GM12878 (cell line): ENCODE measurements at regions not wholly inside any gene's neighbourhood (a gene's known extent, or its start where the extent isn't known, plus 50 kb on each side); places are given as distances from the start of the nearest gene placed in this dataset.

Experiments
- ATAC-seq: fragments of 200-7000 bp; cut with Tn5 transposase; 3 replicates; pipeline ENCODE4 v1.9.1; 2020; ENCODE audit warnings: mild to moderate bottlenecking, moderate library complexity
- BruUV-seq: library from RNA; stranded (reverse); fragments of 400-500 nt; replicated peaks from 2 replicates; lab custom pipeline; 2021; lab: Mats Ljungman, UMichigan
- CTCF ChIA-PET: fragments of 300-600 bp; sonication (Branson Sonifier 250); formaldehyde crosslinking; extraction: SDS; loops from one replicate; lab custom pipeline; 2021; ENCODE audit warnings: inconsistent platforms; lab: Yijun Ruan, JAX
- POLR2A ChIA-PET: fragments of 350-600 bp; formaldehyde crosslinking; extraction: SDS; loops from one replicate; lab custom pipeline; 2021; ENCODE audit warnings: inconsistent platforms; lab: Charles Lee
- RAD21 ChIA-PET: fragments of 300-600 bp; sonication (Branson Sonifier 250); formaldehyde crosslinking; loops from one replicate; lab custom pipeline; 2023; ENCODE audit warnings: antibody characterized with exemption; ENCODE audit not compliant: unreplicated experiment; lab: Charles Lee
- SMC1A ChIA-PET: fragments of 300-600 bp; sonication (Branson Sonifier 250); formaldehyde crosslinking; loops from one replicate; lab custom pipeline; 2023; ENCODE audit not compliant: unreplicated experiment, uncharacterized antibody; lab: Charles Lee
- DNase-seq: peaks from one replicate; pipeline ENCODE4 v3.0.0-alpha.2; 2011; ENCODE audit warnings: low read depth, low spot score
- FAIRE-seq: peaks from 3 replicates; lab custom pipeline; 2011; peaks lifted over from hg19 to GRCh38; lab: Jason Lieb, UNC
- H2AFZ ChIP-seq: 2 replicates; pipeline ENCODE4 v1.6.0; 2011; ENCODE audit warnings: low read depth, low read length, control low read depth; ENCODE audit not compliant: control insufficient read depth
- H3K27ac ChIP-seq: 2 replicates; pipeline ENCODE4 v1.5.1; 2011; ENCODE audit warnings: control low read depth; ENCODE audit not compliant: control insufficient read depth, insufficient read depth
- H3K27me3 ChIP-seq, 2 experiments: replicated peaks in 1 of 2; 2 replicates each; pipeline versions ENCODE4 v1.6.0 to v1.6.1; 2011; ENCODE audit warnings: low read length in 1 of 2; ENCODE audit not compliant: control insufficient read depth in 2 of 2, insufficient read depth in 2 of 2
- H3K36me3 ChIP-seq, 2 experiments: 2 replicates each; pipeline ENCODE4 v1.5.1; 2011; ENCODE audit warnings: low read length in 1 of 2; ENCODE audit not compliant: control insufficient read depth in 2 of 2, insufficient read depth in 2 of 2
- H3K4me1 ChIP-seq: 2 replicates; pipeline ENCODE4 v1.6.1; 2011; ENCODE audit warnings: mild to moderate bottlenecking, low read length, moderate library complexity, mixed read lengths; ENCODE audit not compliant: control insufficient read depth, insufficient read depth
- H3K4me2 ChIP-seq: 2 replicates; pipeline ENCODE4 v1.6.0; 2011; ENCODE audit warnings: control low read depth; ENCODE audit not compliant: control insufficient read depth, insufficient read depth
- H3K4me3 ChIP-seq: fragments of 200-600 bp; sonication (generic); 2 replicates; pipeline ENCODE4 v1.5.1; 2016
- H3K79me2 ChIP-seq: 2 replicates; pipeline ENCODE4 v1.6.0; 2011; ENCODE audit warnings: low read length; ENCODE audit not compliant: control insufficient read depth, insufficient read depth
- H3K9ac ChIP-seq: 2 replicates; pipeline ENCODE4 v1.8.0; 2011; ENCODE audit warnings: low read length, control low read depth, mixed read lengths; ENCODE audit not compliant: control insufficient read depth, insufficient read depth
- H3K9me3 ChIP-seq: replicated peaks from 3 replicates; pipeline ENCODE4 v1.5.1; 2011; ENCODE audit warnings: mild to moderate bottlenecking, low read length; ENCODE audit not compliant: control insufficient read depth, insufficient read depth
- H4K20me1 ChIP-seq: 2 replicates; pipeline ENCODE4 v1.6.0; 2011; ENCODE audit not compliant: control insufficient read depth, insufficient read depth
- BHLHE40 ChIP-seq, 2 experiments: fragments of 450-650 bp in 1 of 2; IDR thresholded peaks; 2 replicates each; pipeline ENCODE4 v1.6.1; 2011 to 2017; ENCODE audit warnings: low read depth in 2 of 2, borderline replicate concordance in 1 of 2, improper control_type of control experiment in 1 of 2, low read length in 1 of 2, mild to moderate bottlenecking in 1 of 2
- BMI1 ChIP-seq: fragments of 450-650 bp; IDR thresholded peaks from 2 replicates; pipeline ENCODE4 v1.6.1; 2016; ENCODE audit warnings: mild to moderate bottlenecking, moderate library complexity, borderline replicate concordance
- ETV6 ChIP-seq, 2 experiments: fragments of 450-650 bp in 1 of 2; IDR thresholded peaks in 1 of 2; conservative IDR thresholded peaks in 1 of 2; 2 replicates each; pipeline ENCODE4 v1.6.1; 2014; ENCODE audit warnings: antibody characterized with exemption in 1 of 2, borderline replicate concordance in 1 of 2, low read depth in 1 of 2, mild to moderate bottlenecking in 1 of 2, moderate library complexity in 1 of 2
- FOS ChIP-seq: IDR thresholded peaks from 3 replicates; pipeline ENCODE4 v1.6.1; 2011; ENCODE audit warnings: borderline replicate concordance; ENCODE audit not compliant: insufficient read length; ENCODE audit errors: extremely low read depth
- HDGF ChIP-seq: fragments of 450-650 bp; IDR thresholded peaks from 2 replicates; pipeline ENCODE4 v1.6.1; 2016; ENCODE audit warnings: antibody characterized with exemption
- HSF1 ChIP-seq: fragments of 150-350 bp; IDR thresholded peaks from 2 replicates; pipeline ENCODE4 v1.6.1; 2014; ENCODE audit warnings: mild to moderate bottlenecking, low read depth, low read length
- IKZF2 ChIP-seq, 2 experiments: fragments of 450-650 bp; IDR thresholded peaks; 2 replicates each; pipeline ENCODE4 v1.6.1; 2017; ENCODE audit warnings: mild to moderate bottlenecking in 2 of 2, moderate library complexity in 2 of 2
- MXI1 ChIP-seq: fragments of 150-350 bp; IDR thresholded peaks from 2 replicates; pipeline ENCODE4 v1.6.1; 2011; ENCODE audit warnings: low read depth, mild to moderate bottlenecking, inconsistent platforms, low read length, improper control_type of control experiment
- NR2C2 ChIP-seq: IDR thresholded peaks from 2 replicates; pipeline ENCODE4 v1.6.1; 2011; ENCODE audit warnings: borderline replicate concordance, low read depth; ENCODE audit not compliant: control insufficient read depth, insufficient read length
- RB1 ChIP-seq: fragments of 450-650 bp; formaldehyde crosslinking; IDR thresholded peaks from 2 replicates; pipeline ENCODE4 v1.6.1; 2017; ENCODE audit warnings: mild to moderate bottlenecking, borderline replicate concordance
- SREBF1 ChIP-seq: IDR thresholded peaks from 2 replicates; pipeline ENCODE4 v1.6.1; 2012; ENCODE audit warnings: mild to moderate bottlenecking, low read length
- ZBED1 ChIP-seq: IDR thresholded peaks from 2 replicates; pipeline ENCODE4 v1.6.1; 2016; ENCODE audit warnings: borderline replicate concordance
- ZBTB11 ChIP-seq: fragments of 450-650 bp; formaldehyde crosslinking; IDR thresholded peaks from 2 replicates; pipeline ENCODE4 v1.5.0; 2022; ENCODE audit warnings: mild to moderate bottlenecking, missing genetic modification characterization
- ZNF217 ChIP-seq: fragments of 450-650 bp; IDR thresholded peaks from 2 replicates; pipeline ENCODE4 v1.6.1; 2017; ENCODE audit warnings: antibody characterized with exemption, mild to moderate bottlenecking
- WGBS: methylation state at CpG from one replicate; pipeline ENCODE4 v1.1.6; 2016; ENCODE audit warnings: low lambda C conversion rate; ENCODE audit not compliant: insufficient replicate concordance, insufficient coverage; ENCODE audit errors: missing lambda C conversion rate; 5-methylcytosine and 5-hydroxymethylcytosine counted together
- in situ Hi-C: fragments of 300-500 bp; cut with MboI; formaldehyde crosslinking; loops from 9 replicates; pipeline ENCODE4 v1.14.3; 2018; ENCODE audit warnings: mixed read lengths
- intact Hi-C: fragments of 100-400 bp; cut with micrococcal nuclease; formaldehyde crosslinking; loops from one replicate; pipeline ENCODE4 v1.14.2; 2022; ENCODE audit not compliant: unreplicated experiment

GRCh38 chr6:165930668-165931214, 236.9 kb downstream of the TBXT start (continued):
- no peak for TF ChIP-seq HSF1

GRCh38 chr6:165929607-165930006, 238.0 kb downstream of the TBXT start:
- Histone ChIP-seq H3K27me3 (0 out of 4 replicates have a peak, but pooled peaks cover 0 to 2% of the 10 kb centered on the region in 2 experiments), H3K36me3 (no peaks in the 10 kb centered on the region), H3K4me2 (no peak overlapping the region), H2AFZ (no peak overlapping the region), H4K20me1 (no peaks in the 10 kb centered on the region), H3K79me2 (no peaks in the 10 kb centered on the region), H3K4me3 (no peak overlapping the region), H3K9me3 (no peaks in the 10 kb centered on the region), H3K9ac (no peak overlapping the region), H3K4me1 (no peaks in the 10 kb centered on the region), H3K27ac (no peak overlapping the region)
- ChIA-PET SMC1A (no interaction called here), POLR2A (no interaction called here), RAD21 (no interaction called here), CTCF (interaction anchor here (0.6 kb wide), 1 partner anchor 22 kb away, joined by 4 read pairs; no protein-coding TSS in a partner anchor)
- DNase-seq (no peak), ATAC-seq (no peak), FAIRE-seq (no peak)
- intact Hi-C loops: no loop called here
- in situ Hi-C loops: no loop called here
- TF ChIP-seq FOS (no peak), ZBED1 (no peak), BHLHE40 (IDR thresholded peaks at IDR 0.05; ENCODE audit: borderline replicate concordance in 1 of 2, low read depth in 2 of 2, low read length in 1 of 2) (no peak), IKZF2 (IDR thresholded peaks at IDR 0.05) (no peak), ETV6 (conservative IDR thresholded peaks at IDR 0.05 in 1 of 2, IDR thresholded peaks at IDR 0.05 in 1 of 2; ENCODE audit: borderline replicate concordance in 1 of 2, low read depth in 1 of 2) (no peak), BMI1 (no peak), HDGF (no peak), ZNF217 (no peak), NR2C2 (no peak), RB1 (no peak), MXI1 (no peak), SREBF1 (no peak), ZBTB11 (no peak)
- BruUV-seq: no TSS peak
- WGBS: 54% methylated on average over 8 of the region's 8 CpGs
